ENCODE measurements at regions not wholly inside any gene's neighbourhood (a gene's known extent, or its start where the extent isn't known, plus 50 kb on each side); places are given as distances from the start of the nearest gene placed in this dataset.
A peak's percentile ranks its signal among the peaks of the same experiment; 100 is the strongest.

GRCh38 chr9:107559494-107560086, 70.0 kb upstream of the KLF4 start:
- DNase-seq: no peak

- DNase-seq: no peak
Observed at GRCh38 chr9:107557236-107557990, 67.8 kb upstream of the KLF4 start.

- DNase-seq: no peak
Observed at GRCh38 chr9:107554636-107555035, 65.1 kb upstream of the KLF4 start.

GRCh38 chr9:107548298-107549142, 59.0 kb upstream of the KLF4 start:
- DNase-seq: no peak

GRCh38 chr9:107547772-107548297, 58.3 kb upstream of the KLF4 start:
- DNase-seq: no peak

- no peak for DNase-seq
Observed at GRCh38 chr9:107547303-107547702, 57.7 kb upstream of the KLF4 start.

GRCh38 chr9:107546859-107547258, 57.3 kb upstream of the KLF4 start:
- no peak for DNase-seq

GRCh38 chr9:107545036-107545435, 55.5 kb upstream of the KLF4 start:
- no peak for DNase-seq

- no peak for DNase-seq
Observed at GRCh38 chr9:107542411-107543157, 53.0 kb upstream of the KLF4 start.

GRCh38 chr9:107541523-107541922, 52.0 kb upstream of the KLF4 start:
- DNase-seq: no peak

- DNase-seq: no peak
Observed at GRCh38 chr9:107540164-107540561, 50.6 kb upstream of the KLF4 start.

- DNase-seq: peak; percentile 29
Observed at GRCh38 chr9:107539427-107540163, 50.0 kb upstream of the KLF4 start.

All from left kidney (tissue), 1 donor.